ENCODE measurements at regions not wholly inside any gene's neighbourhood (a gene's known extent, or its start where the extent isn't known, plus 50 kb on each side); places are given as distances from the start of the nearest gene placed in this dataset.

- TF ChIP-seq NFE2L1 (CRISPR knock-in tag; IDR thresholded peaks at IDR 0.05; ENCODE audit: borderline replicate concordance): no peak
- TF ChIP-seq ZNF451 (CRISPR knock-in tag; IDR thresholded peaks at IDR 0.05): no peak
- TF ChIP-seq ZSCAN9 (CRISPR knock-in tag; IDR thresholded peaks at IDR 0.05; ENCODE audit: borderline replicate concordance): no peak
- TF ChIP-seq ZFP36 (IDR thresholded peaks at IDR 0.05; ENCODE audit: borderline replicate concordance, low read depth, low read length, partially characterized antibody): no peak
- TF ChIP-seq HDAC6 (IDR thresholded peaks at IDR 0.05; ENCODE audit: low read depth, low read length): no peak
- TF ChIP-seq CTCF (CRISPR knock-in tag; IDR thresholded peaks at IDR 0.05): no peak
- no peak for TF ChIP-seq ZNF543 (CRISPR knock-in tag; IDR thresholded peaks at IDR 0.05)
- TF ChIP-seq ZNF761 (CRISPR knock-in tag; conservative IDR thresholded peaks at IDR 0.05): no peak
- TF ChIP-seq MIER2 (CRISPR knock-in tag; IDR thresholded peaks at IDR 0.05): no peak
- TF ChIP-seq E2F1 (CRISPR knock-in tag; IDR thresholded peaks at IDR 0.05): no peak
- no peak for TF ChIP-seq DMAP1 (CRISPR knock-in tag; IDR thresholded peaks at IDR 0.05)
- no peak for TF ChIP-seq CENPBD1 (CRISPR knock-in tag; IDR thresholded peaks at IDR 0.05; ENCODE audit: borderline replicate concordance, low read depth)
- TF ChIP-seq POLR2G (IDR thresholded peaks at IDR 0.05; ENCODE audit: low read depth, low read length): no peak
Observed at GRCh38 chr4:63983224-63983623, 426.0 kb downstream of the TECRL start.

Data from HepG2 (cell line).